HG03196 (cell line): ENCODE measurements at regions not wholly inside any gene's neighbourhood (a gene's known extent, or its start where the extent isn't known, plus 50 kb on each side); places are given as distances from the start of the nearest gene placed in this dataset.
A peak's percentile ranks its signal among the peaks of the same experiment; 100 is the strongest.

Experiments used
- ATAC-seq: cut with Tn5 transposase; IDR thresholded peaks from one replicate; pipeline ENCODE4 v1.9.1; 2021; ENCODE audit not compliant: unreplicated experiment

GRCh38 chr13:95445131-95445530 is 107.4 kb upstream of the CLDN10 start:
- no peak for ATAC-seq

- no peak for ATAC-seq
Observed at GRCh38 chr13:95447814-95448213, 104.7 kb upstream of the CLDN10 start.

- ATAC-seq, result no peak
Observed at GRCh38 chr13:95451656-95452055, 100.9 kb upstream of the CLDN10 start.

- ATAC-seq, result no peak
Observed at GRCh38 chr13:95452375-95452774, 100.1 kb upstream of the CLDN10 start.

GRCh38 chr13:95455782-95456181 is 96.7 kb upstream of the CLDN10 start:
- ATAC-seq, result no peak

GRCh38 chr13:95456815-95457214 is 95.7 kb upstream of the CLDN10 start:
- ATAC-seq, result no peak

- peak; percentile 99 for ATAC-seq
Observed at GRCh38 chr13:95457294-95457693, 95.2 kb upstream of the CLDN10 start.

GRCh38 chr13:95462801-95463200 is 89.7 kb upstream of the CLDN10 start:
- ATAC-seq, result no peak

GRCh38 chr13:95463531-95463930 is 89.0 kb upstream of the CLDN10 start:
- ATAC-seq, result no peak

GRCh38 chr13:95470574-95471366 is 81.8 kb upstream of the CLDN10 start:
- no peak for ATAC-seq

- ATAC-seq, result no peak
Observed at GRCh38 chr13:95471960-95472359, 80.6 kb upstream of the CLDN10 start.

- no peak for ATAC-seq
Observed at GRCh38 chr13:95474992-95475391, 77.5 kb upstream of the CLDN10 start.

GRCh38 chr13:95477187-95477586 is 75.3 kb upstream of the CLDN10 start:
- no peak for ATAC-seq

GRCh38 chr13:95479731-95480130 is 72.8 kb upstream of the CLDN10 start:
- peak; percentile 24 for ATAC-seq

GRCh38 chr13:95480131-95480545 is 72.4 kb upstream of the CLDN10 start:
- ATAC-seq, result peak; percentile 80

GRCh38 chr13:95480791-95481780 is 71.4 kb upstream of the CLDN10 start:
- ATAC-seq, result no peak

- no peak for ATAC-seq
Observed at GRCh38 chr13:95484052-95484451, 68.5 kb upstream of the CLDN10 start.

- no peak for ATAC-seq
Observed at GRCh38 chr13:95485045-95485517, 67.4 kb upstream of the CLDN10 start.

GRCh38 chr13:95485518-95486144 is 66.9 kb upstream of the CLDN10 start:
- ATAC-seq, result no peak

- no peak for ATAC-seq
Observed at GRCh38 chr13:95492044-95492801, 60.3 kb upstream of the CLDN10 start.
